Coronary artery (tissue), 2 donors: ENCODE measurements at regions not wholly inside any gene's neighbourhood (a gene's known extent, or its start where the extent isn't known, plus 50 kb on each side); places are given as distances from the start of the nearest gene placed in this dataset.

ENCODE experiments used
- DNase-seq: peaks from one replicate; pipeline ENCODE4 v3.0.0-alpha.2; 2017; ENCODE audit warnings: low spot score
- H3K27ac ChIP-seq, 2 donors: fragments of 200-600 bp; sonication (generic); one replicate each; pipeline ENCODE4 v1.5.1; 2016 to 2019
- H3K4me3 ChIP-seq: fragments of 200-600 bp; sonication (generic); 2 replicates; pipeline ENCODE4 v1.5.1; 2016; ENCODE audit warnings: mild to moderate bottlenecking, moderate library complexity
- CTCF ChIP-seq: fragments of 200-600 bp; sonication (generic); IDR thresholded peaks from one replicate; pipeline ENCODE4 v1.5.1; 2019; ENCODE audit warnings: antibody characterized with exemption

GRCh38 chr9:20083390-20083789 is 294.6 kb upstream of the SLC24A2 start:
- no peak for DNase-seq
- no peak for TF ChIP-seq CTCF

GRCh38 chr9:20082831-20083230 is 294.0 kb upstream of the SLC24A2 start:
- H3K4me3 ChIP-seq = no peak overlapping the region
- no peak for TF ChIP-seq CTCF
- no peak overlapping the region for H3K27ac ChIP-seq
- DNase-seq = no peak

More at GRCh38 chr9:20083390-20083789, 294.6 kb upstream of the SLC24A2 start:
- Histone ChIP-seq H3K27ac (no peak overlapping the region), H3K4me3 (no peak overlapping the region)

GRCh38 chr9:20082406-20082805 is 293.6 kb upstream of the SLC24A2 start:
- DNase-seq = no peak
- Histone ChIP-seq H3K4me3 (no peak overlapping the region), H3K27ac (no peak overlapping the region)
- no peak for TF ChIP-seq CTCF

GRCh38 chr9:20078246-20078645 is 289.4 kb upstream of the SLC24A2 start:
- DNase-seq = no peak
- no peak overlapping the region for H3K27ac ChIP-seq
- no peak overlapping the region for H3K4me3 ChIP-seq
- no peak for TF ChIP-seq CTCF

GRCh38 chr9:20074291-20074690 is 285.5 kb upstream of the SLC24A2 start:
- no peak for TF ChIP-seq CTCF
- Histone ChIP-seq H3K27ac (no peak overlapping the region), H3K4me3 (no peak overlapping the region)
- no peak for DNase-seq

- DNase-seq = no peak
- H3K4me3 ChIP-seq = no peak overlapping the region
- H3K27ac ChIP-seq = no peak overlapping the region
- no peak for TF ChIP-seq CTCF
These were observed 281.5 kb upstream of the SLC24A2 start for GRCh38 chr9:20070336-20070735.

GRCh38 chr9:20065796-20066700 is 277.2 kb upstream of the SLC24A2 start:
- no peak for DNase-seq

More at GRCh38 chr9:20065796-20066700, 277.2 kb upstream of the SLC24A2 start:
- no peak overlapping the region for H3K27ac ChIP-seq
- no peak overlapping the region for H3K4me3 ChIP-seq
- TF ChIP-seq CTCF = no peak
